WI38 (cell line): ENCODE measurements at regions not wholly inside any gene's neighbourhood (a gene's known extent, or its start where the extent isn't known, plus 50 kb on each side); places are given as distances from the start of the nearest gene placed in this dataset.

ENCODE experiments used
- H3K4me3 ChIP-seq: 2 replicates; pipeline ENCODE4 v1.5.1; 2011; ENCODE audit warnings: low read depth, mild to moderate bottlenecking, control low read depth, low read length
- CTCF ChIP-seq: IDR thresholded peaks from 2 replicates; pipeline ENCODE4 v1.5.1; 2012; ENCODE audit warnings: low read depth, mild to moderate bottlenecking, control low read depth, low read length

GRCh38 chr7:25626451-25627131 is 398.3 kb upstream of the NPVF start:
- no peak overlapping the region for H3K4me3 ChIP-seq
- no peak for TF ChIP-seq CTCF

DNA sequence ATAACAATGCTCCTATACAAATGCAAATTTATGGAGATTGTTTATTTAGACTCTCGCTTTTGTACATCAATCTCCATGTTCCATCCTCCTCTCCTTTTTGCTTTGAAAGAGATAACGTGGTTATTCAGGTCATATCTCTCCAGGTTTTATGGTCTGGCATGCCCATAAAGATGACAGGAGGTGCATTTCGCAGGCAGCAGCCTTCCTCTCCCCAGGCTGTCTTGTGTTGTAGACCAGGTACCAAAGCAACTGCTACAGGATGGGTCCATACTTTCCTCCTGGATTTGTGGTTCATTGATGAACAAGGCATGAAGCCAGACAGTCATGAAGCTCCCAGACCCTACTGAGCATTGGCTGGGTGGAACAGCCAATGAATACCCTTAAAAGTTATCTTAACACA is 400.2 kb upstream of the NPVF start:
- H3K4me3 ChIP-seq = no peak overlapping the region
- TF ChIP-seq CTCF = no peak

GRCh38 chr7:25632616-25633015 is 404.3 kb upstream of the NPVF start:
- H3K4me3 ChIP-seq = no peak overlapping the region
- no peak for TF ChIP-seq CTCF

GRCh38 chr7:25633426-25634036 is 405.2 kb upstream of the NPVF start:
- H3K4me3 ChIP-seq = no peak overlapping the region
- TF ChIP-seq CTCF = no peak

- no peak overlapping the region for H3K4me3 ChIP-seq
- TF ChIP-seq CTCF = no peak
These were observed 407.9 kb upstream of the NPVF start for GRCh38 chr7:25636168-25636567.

- no peak overlapping the region for H3K4me3 ChIP-seq
- no peak for TF ChIP-seq CTCF
These were observed 408.6 kb upstream of the NPVF start for GRCh38 chr7:25636871-25637283.

GRCh38 chr7:25638068-25638467 is 409.8 kb upstream of the NPVF start:
- H3K4me3 ChIP-seq = no peak overlapping the region
- TF ChIP-seq CTCF = no peak
